ENCODE measurements at regions not wholly inside any gene's neighbourhood (a gene's known extent, or its start where the extent isn't known, plus 50 kb on each side); places are given as distances from the start of the nearest gene placed in this dataset.

DNA sequence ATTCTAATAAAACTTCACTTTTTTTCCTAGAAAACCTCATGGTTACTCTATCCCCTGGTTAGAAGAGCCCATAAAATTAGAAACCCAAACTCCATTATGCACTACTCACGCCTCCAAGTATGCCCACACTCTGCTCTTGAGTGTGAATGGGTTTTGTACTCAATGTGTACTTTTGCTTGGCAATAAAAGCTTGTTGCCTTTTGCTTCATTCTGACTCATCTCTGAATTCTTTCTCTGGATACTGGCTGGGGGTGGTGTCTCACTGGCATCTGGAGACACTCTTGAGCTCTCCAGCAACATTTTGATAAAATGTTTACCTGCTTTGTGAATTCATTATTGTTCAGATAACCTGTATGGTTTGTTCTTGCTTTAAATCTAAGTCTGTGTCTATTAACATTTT lies 963.3 kb downstream of the TRAM1L1 start:
- TF ChIP-seq NFIC (IDR thresholded peaks at IDR 0.05), result no peak
- TF ChIP-seq CEBPB (IDR thresholded peaks at IDR 0.05), result no peak
- TF ChIP-seq, protein P1, sequence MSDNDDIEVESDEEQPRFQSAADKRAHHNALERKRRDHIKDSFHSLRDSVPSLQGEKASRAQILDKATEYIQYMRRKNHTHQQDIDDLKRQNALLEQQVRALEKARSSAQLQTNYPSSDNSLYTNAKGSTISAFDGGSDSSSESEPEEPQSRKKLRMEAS (IDR thresholded peaks at IDR 0.05), result no peak
- no peak for TF ChIP-seq TCF12 (IDR thresholded peaks at IDR 0.05; ENCODE audit: low read depth)
